Loucy (cell line): ENCODE measurements at regions not wholly inside any gene's neighbourhood (a gene's known extent, or its start where the extent isn't known, plus 50 kb on each side); places are given as distances from the start of the nearest gene placed in this dataset.
"Not testable (repeated sequence)": the region's sequence is repeated elsewhere in the genome, so short reads cannot be mapped to it uniquely, and the experiment has no call there.

Experiments used
- H2AFZ ChIP-seq: fragments of 200-600 bp; sonication (generic); 2 replicates; pipeline ENCODE4 v1.6.0; 2016; ENCODE audit warnings: antibody characterized with exemption, mild to moderate bottlenecking, low read length, moderate library complexity
- H3F3A ChIP-seq: fragments of 200-600 bp; 2 replicates; pipeline ENCODE4 v1.6.0; 2016; ENCODE audit warnings: antibody characterized with exemption, low read depth, mild to moderate bottlenecking
- H3K27me3 ChIP-seq: fragments of 200-600 bp; sonication (generic); 2 replicates; pipeline ENCODE4 v1.6.1; 2014; ENCODE audit warnings: low read length, mild to moderate bottlenecking; ENCODE audit not compliant: insufficient read depth, poor library complexity, severe bottlenecking
- H3K36me3 ChIP-seq: fragments of 200-600 bp; sonication (generic); 2 replicates; pipeline ENCODE4 v1.6.1; 2016; ENCODE audit warnings: low read length; ENCODE audit not compliant: insufficient read depth
- H3K4me1 ChIP-seq: fragments of 200-600 bp; sonication (generic); 2 replicates; pipeline ENCODE4 v1.5.1; 2014; ENCODE audit warnings: low read length, mild to moderate bottlenecking; ENCODE audit not compliant: insufficient read depth, poor library complexity, severe bottlenecking
- H3K4me2 ChIP-seq: fragments of 200-600 bp; sonication (generic); 2 replicates; pipeline ENCODE4 v1.6.0; 2014; ENCODE audit warnings: antibody characterized with exemption, low read length, low read depth, mild to moderate bottlenecking; ENCODE audit not compliant: poor library complexity, severe bottlenecking
- H3K4me3 ChIP-seq: fragments of 200-600 bp; sonication (generic); 2 replicates; pipeline ENCODE4 v1.5.1; 2014; ENCODE audit warnings: low read length, mild to moderate bottlenecking, mixed read lengths; ENCODE audit not compliant: poor library complexity, severe bottlenecking
- H3K79me2 ChIP-seq: fragments of 200-600 bp; sonication (generic); 2 replicates; pipeline ENCODE4 v1.6.1; 2014; ENCODE audit warnings: low read length; ENCODE audit not compliant: insufficient read depth
- H3K9ac ChIP-seq: fragments of 200-600 bp; sonication (generic); 2 replicates; pipeline ENCODE4 v1.6.0; 2014; ENCODE audit warnings: mild to moderate bottlenecking, low read depth, low read length, moderate library complexity; ENCODE audit not compliant: poor library complexity, severe bottlenecking
- H3K9me2 ChIP-seq: fragments of 200-600 bp; sonication (generic); replicated peaks from 2 replicates; pipeline ENCODE4 v1.6.1; 2016; ENCODE audit warnings: low read depth, low read length, mixed read lengths
- H3K9me3 ChIP-seq: fragments of 200-600 bp; sonication (generic); 2 replicates; pipeline ENCODE4 v1.6.1; 2014; ENCODE audit warnings: mild to moderate bottlenecking, antibody characterized with exemption, low read length, low read depth; ENCODE audit not compliant: insufficient read depth
- H4K20me1 ChIP-seq: fragments of 200-600 bp; sonication (generic); 2 replicates; pipeline ENCODE4 v1.6.0; 2014; ENCODE audit warnings: antibody characterized with exemption, low read length, mild to moderate bottlenecking; ENCODE audit not compliant: insufficient read depth, poor library complexity, severe bottlenecking
- CTCF ChIP-seq: fragments of 200-600 bp; sonication (generic); conservative IDR thresholded peaks from 2 replicates; pipeline ENCODE4 v1.5.1; 2014; ENCODE audit warnings: mild to moderate bottlenecking, antibody characterized with exemption, low read length
- EZH2phosphoT487 ChIP-seq: fragments of 200-600 bp; IDR thresholded peaks from 2 replicates; pipeline ENCODE4 v1.6.1; 2018; ENCODE audit warnings: antibody characterized with exemption, mild to moderate bottlenecking, moderate library complexity, borderline replicate concordance

GRCh38 chr10:90031776-90032175, 330.4 kb downstream of the KIF20B start:
- no peaks in the 10 kb centered on the region for H4K20me1 ChIP-seq

GRCh38 chr10:90032519-90032918, 331.1 kb downstream of the KIF20B start:
- Histone ChIP-seq H3K4me2 (no peak overlapping the region), H3K9me3 (no peaks in the 10 kb centered on the region), H3K9ac (no peak overlapping the region), H3K9me2 (no peaks in the 10 kb centered on the region), H3K4me1 (no peaks in the 10 kb centered on the region), H2AFZ (no peak overlapping the region), H3K27me3 (no peaks in the 10 kb centered on the region), H4K20me1 (no peaks in the 10 kb centered on the region), H3K79me2 (no peaks in the 10 kb centered on the region), H3K4me3 (no peak overlapping the region), H3K36me3 (no peaks in the 10 kb centered on the region), H3F3A (no peaks in the 10 kb centered on the region)
- TF ChIP-seq CTCF (no peak), EZH2phosphoT487 (no peak)

More at GRCh38 chr10:90031776-90032175, 330.4 kb downstream of the KIF20B start:
- H3K36me3 ChIP-seq: no peaks in the 10 kb centered on the region
- no peaks in the 10 kb centered on the region for H3F3A ChIP-seq
- H3K4me1 ChIP-seq: no peaks in the 10 kb centered on the region
- TF ChIP-seq CTCF: no peak
- TF ChIP-seq EZH2phosphoT487: no peak
- H3K9me3 ChIP-seq: no peaks in the 10 kb centered on the region
- H3K27me3 ChIP-seq: no peaks in the 10 kb centered on the region
- H2AFZ ChIP-seq: no peak overlapping the region
- no peak overlapping the region for H3K4me3 ChIP-seq
- H3K79me2 ChIP-seq: no peaks in the 10 kb centered on the region
- H3K9me2 ChIP-seq: no peaks in the 10 kb centered on the region
- H3K4me2 ChIP-seq: no peak overlapping the region
- no peak overlapping the region for H3K9ac ChIP-seq

GRCh38 chr10:90034862-90035261, 333.5 kb downstream of the KIF20B start:
- H3K79me2 ChIP-seq, H3K36me3 ChIP-seq, H3K9me3 ChIP-seq, H4K20me1 ChIP-seq, H2AFZ ChIP-seq, H3K4me3 ChIP-seq, H3K9me2 ChIP-seq, H3K27me3 ChIP-seq, H3F3A ChIP-seq, H3K9ac ChIP-seq, H3K4me2 ChIP-seq, H3K4me1 ChIP-seq: not testable (repeated sequence)

DNA sequence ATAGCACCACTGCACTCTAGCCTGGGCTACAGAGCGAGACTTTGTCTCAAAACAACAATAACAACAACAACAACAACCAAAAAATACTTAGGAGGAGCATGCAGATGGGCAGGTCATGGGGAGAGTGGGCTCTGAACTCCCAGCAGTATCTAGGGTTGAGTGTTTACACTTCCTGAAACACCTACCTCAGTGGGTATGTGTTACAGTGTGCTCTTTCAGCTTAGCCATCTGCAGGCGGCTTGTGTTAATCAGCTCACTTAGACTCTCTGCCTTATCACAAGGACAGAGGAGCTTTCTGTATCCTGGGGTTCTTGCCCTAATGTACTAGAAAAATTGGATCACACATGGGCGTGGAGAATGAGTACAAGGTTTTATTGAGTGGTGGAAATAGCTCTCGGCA, 340.2 kb downstream of the KIF20B start:
- Histone ChIP-seq H3K4me1 (no peaks in the 10 kb centered on the region), H3K9me3 (no peaks in the 10 kb centered on the region), H2AFZ (no peak overlapping the region), H3K9ac (no peak overlapping the region), H3K79me2 (no peaks in the 10 kb centered on the region), H3K27me3 (no peaks in the 10 kb centered on the region), H3K4me2 (no peak overlapping the region), H3K9me2 (no peaks in the 10 kb centered on the region), H3F3A (no peaks in the 10 kb centered on the region), H3K36me3 (no peaks in the 10 kb centered on the region), H4K20me1 (no peaks in the 10 kb centered on the region), H3K4me3 (no peak overlapping the region)
- no peak for TF ChIP-seq EZH2phosphoT487
- TF ChIP-seq CTCF: no peak
